SK-N-MC (cell line): ENCODE measurements at regions not wholly inside any gene's neighbourhood (a gene's known extent, or its start where the extent isn't known, plus 50 kb on each side); places are given as distances from the start of the nearest gene placed in this dataset.

ENCODE experiments used
- EZH2 ChIP-seq: fragments of 200-600 bp; sonication (generic); IDR thresholded peaks from one replicate; pipeline ENCODE4 v1.6.1; 2017; ENCODE audit warnings: antibody characterized with exemption
- POLR2AphosphoS5 ChIP-seq: IDR thresholded peaks from 2 replicates; pipeline ENCODE4 v1.6.1; 2012; ENCODE audit warnings: mild to moderate bottlenecking, low read depth, low read length, borderline replicate concordance

- TF ChIP-seq EZH2 (no peak), POLR2AphosphoS5 (no peak)
Measured at GRCh38 chr4:115201042-115201330, 87.6 kb upstream of the NDST4 start.
